Kidney (tissue), 13 donors: ENCODE measurements at regions not wholly inside any gene's neighbourhood (a gene's known extent, or its start where the extent isn't known, plus 50 kb on each side); places are given as distances from the start of the nearest gene placed in this dataset.

ENCODE experiments used
- DNase-seq, 5 donors: peaks; one replicate each; pipeline ENCODE4 v3.0.0-alpha.2; 2013 to 2020
- FAIRE-seq: peaks from 2 replicates; lab custom pipeline; 2012; peaks lifted over from hg19 to GRCh38; lab: Jason Lieb, UNC
- H3K27ac ChIP-seq, 2 donors: one replicate each; pipeline ENCODE4 v1.7.0; 2013; ENCODE audit warnings: low read depth in 2 of 2, low read length in 2 of 2, inconsistent platforms in 1 of 2
- H3K27me3 ChIP-seq: one replicate; pipeline ENCODE4 v1.7.1; 2013; ENCODE audit warnings: low read length, inconsistent platforms; ENCODE audit not compliant: control insufficient read depth, insufficient read depth
- H3K36me3 ChIP-seq, 3 donors: one replicate each; pipeline versions ENCODE4 v1.7.0 to v1.7.1; 2013; ENCODE audit warnings: low read length in 3 of 3, control low read depth in 1 of 3, inconsistent platforms in 1 of 3; ENCODE audit not compliant: insufficient read depth in 3 of 3, control insufficient read depth in 2 of 3
- H3K4me1 ChIP-seq, 3 donors: one replicate each; pipeline versions ENCODE4 v1.7.0 to v1.7.1; 2013; ENCODE audit warnings: low read length in 3 of 3, inconsistent platforms in 1 of 3, low read depth in 1 of 3; ENCODE audit not compliant: control insufficient read depth in 2 of 3, insufficient read depth in 2 of 3
- H3K4me3 ChIP-seq, 3 donors: one replicate each; pipeline versions ENCODE4 v1.7.0 to v1.8.1; 2013; ENCODE audit warnings: low read length in 3 of 3, control low read depth in 1 of 3, inconsistent platforms in 1 of 3
- H3K9ac ChIP-seq, 3 donors: one replicate each; pipeline versions ENCODE4 v1.7.0 to v1.7.1; 2013; ENCODE audit warnings: low read length in 3 of 3, control low read depth in 1 of 3, inconsistent platforms in 1 of 3
- H3K9me3 ChIP-seq, 3 donors: one replicate each; pipeline versions ENCODE4 v1.7.0 to v1.7.1; 2013; ENCODE audit warnings: low read length in 3 of 3, control low read depth in 1 of 3, inconsistent platforms in 1 of 3; ENCODE audit not compliant: control insufficient read depth in 2 of 3, insufficient read depth in 1 of 3
- CTCF ChIP-seq: IDR thresholded peaks from 3 replicates; pipeline ENCODE4 v1.5.1; 2012; ENCODE audit warnings: mild to moderate bottlenecking, moderate library complexity, borderline replicate concordance; ENCODE audit not compliant: insufficient read depth; ENCODE audit errors: extremely low read depth
- intact Hi-C: fragments of 100-400 bp; cut with DNase I; formaldehyde crosslinking; loops from one replicate; pipeline ENCODE4 v1.11.1; 2022
- donor health status: control.
- donor health status: control.
- donor health status: control.
- donor health status: control.
- donor health status: control.
- donor health status: DM: yes; HTN: yes; CAD: no.
- donor health status: Normal renal cell carcinoma (clear cell type).

GRCh38 chr22:48688366-48688765 lies 1139.3 kb downstream of the BRD1 start:
- no peak for DNase-seq
- Histone ChIP-seq H3K27me3 (no peaks in the 10 kb centered on the region), H3K4me1 (no peaks in the 10 kb centered on the region), H3K36me3 (no peaks in the 10 kb centered on the region), H3K9me3 (no peaks in the 10 kb centered on the region), H3K4me3 (no peak overlapping the region), H3K27ac (no peak overlapping the region), H3K9ac (no peak overlapping the region)
- intact Hi-C loops: no loop called here
- no peak for TF ChIP-seq CTCF
- FAIRE-seq: no peak

GRCh38 chr22:48687606-48688005 lies 1140.1 kb downstream of the BRD1 start:
- intact Hi-C loops: no loop called here
- no peaks in the 10 kb centered on the region for H3K9me3 ChIP-seq
- no peak overlapping the region for H3K27ac ChIP-seq
- no peak overlapping the region for H3K9ac ChIP-seq
- H3K27me3 ChIP-seq: no peaks in the 10 kb centered on the region
- DNase-seq: no peak
- no peaks in the 10 kb centered on the region for H3K36me3 ChIP-seq
- no peaks in the 10 kb centered on the region for H3K4me1 ChIP-seq
- H3K4me3 ChIP-seq: no peak overlapping the region
- TF ChIP-seq CTCF: no peak
- FAIRE-seq: no peak

GRCh38 chr22:48686694-48687302 lies 1140.9 kb downstream of the BRD1 start:
- Histone ChIP-seq H3K9me3 (no peaks in the 10 kb centered on the region), H3K36me3 (no peaks in the 10 kb centered on the region), H3K27me3 (no peaks in the 10 kb centered on the region), H3K9ac (no peak overlapping the region), H3K4me3 (no peak overlapping the region), H3K4me1 (no peaks in the 10 kb centered on the region), H3K27ac (no peak overlapping the region)
- no peak for DNase-seq
- no peak for FAIRE-seq
- no peak for TF ChIP-seq CTCF
- intact Hi-C loops: no loop called here

- H3K27me3 ChIP-seq: no peaks in the 10 kb centered on the region
- no peaks in the 10 kb centered on the region for H3K36me3 ChIP-seq
- H3K9ac ChIP-seq: no peak overlapping the region
- intact Hi-C loops: no loop called here
- H3K4me1 ChIP-seq: no peaks in the 10 kb centered on the region
- H3K4me3 ChIP-seq: no peak overlapping the region
- no peaks in the 10 kb centered on the region for H3K9me3 ChIP-seq
- FAIRE-seq (no peak), DNase-seq (no peak)
- TF ChIP-seq CTCF: no peak
- no peak overlapping the region for H3K27ac ChIP-seq
These were observed 1141.9 kb downstream of the BRD1 start for GRCh38 chr22:48685767-48686166.
